Small intestine (tissue), 7 donors: ENCODE measurements at regions not wholly inside any gene's neighbourhood (a gene's known extent, or its start where the extent isn't known, plus 50 kb on each side); places are given as distances from the start of the nearest gene placed in this dataset.

Source experiments
- DNase-seq, 2 donors: peaks; one replicate each; pipeline versions ENCODE4 v3.0.0 to v3.0.0-alpha.2; 2013
- FAIRE-seq: peaks from 2 replicates; lab custom pipeline; 2012; peaks lifted over from hg19 to GRCh38; lab: Jason Lieb, UNC
- H3K27ac ChIP-seq, 3 donors: one replicate each; pipeline ENCODE4 v1.5.1; 2013; ENCODE audit warnings: low read length in 2 of 3, mild to moderate bottlenecking in 2 of 3, control low read depth in 1 of 3, inconsistent platforms in 1 of 3, low read depth in 1 of 3, moderate library complexity in 1 of 3
- H3K27me3 ChIP-seq, 3 donors: one replicate each; pipeline ENCODE4 v1.6.1; 2013; ENCODE audit warnings: low read length in 3 of 3, inconsistent platforms in 1 of 3; ENCODE audit not compliant: control insufficient read depth in 3 of 3, insufficient read depth in 3 of 3
- H3K36me3 ChIP-seq, 3 donors: one replicate each; pipeline ENCODE4 v1.6.1; 2013; ENCODE audit warnings: low read length in 3 of 3, inconsistent platforms in 1 of 3, low read depth in 1 of 3, mild to moderate bottlenecking in 1 of 3, moderate library complexity in 1 of 3; ENCODE audit not compliant: control insufficient read depth in 3 of 3, insufficient read depth in 2 of 3
- H3K4me1 ChIP-seq, 3 donors: one replicate each; pipeline ENCODE4 v1.6.1; 2013; ENCODE audit warnings: low read length in 2 of 3, inconsistent platforms in 1 of 3, low read depth in 1 of 3, mild to moderate bottlenecking in 1 of 3, moderate library complexity in 1 of 3; ENCODE audit not compliant: control insufficient read depth in 3 of 3, insufficient read depth in 2 of 3
- H3K4me3 ChIP-seq, 3 donors: one replicate each; pipeline ENCODE4 v1.5.1; 2013; ENCODE audit warnings: low read length in 3 of 3, control low read depth in 1 of 3, inconsistent platforms in 1 of 3, low read depth in 1 of 3, mild to moderate bottlenecking in 1 of 3, moderate library complexity in 1 of 3
- H3K9me3 ChIP-seq, 2 donors: one replicate each; pipeline ENCODE4 v1.6.1; 2013; ENCODE audit warnings: low read depth in 1 of 2, low read length in 1 of 2; ENCODE audit not compliant: control insufficient read depth in 2 of 2, insufficient read depth in 1 of 2
- WGBS, 3 donors: extraction: QIAGEN DNeasy Blood & Tissue Kit; methylation state at CpG; one replicate each; pipeline ENCODE4 v1.1.7; 2013; 5-methylcytosine and 5-hydroxymethylcytosine counted together
- donor health status: healthy with polysubstance abuse.
- donor health status: control.
- donor health status: control.
- donor health status: Bipolar disorder and iron deficiency.
- donor health status: healthy.

DNA sequence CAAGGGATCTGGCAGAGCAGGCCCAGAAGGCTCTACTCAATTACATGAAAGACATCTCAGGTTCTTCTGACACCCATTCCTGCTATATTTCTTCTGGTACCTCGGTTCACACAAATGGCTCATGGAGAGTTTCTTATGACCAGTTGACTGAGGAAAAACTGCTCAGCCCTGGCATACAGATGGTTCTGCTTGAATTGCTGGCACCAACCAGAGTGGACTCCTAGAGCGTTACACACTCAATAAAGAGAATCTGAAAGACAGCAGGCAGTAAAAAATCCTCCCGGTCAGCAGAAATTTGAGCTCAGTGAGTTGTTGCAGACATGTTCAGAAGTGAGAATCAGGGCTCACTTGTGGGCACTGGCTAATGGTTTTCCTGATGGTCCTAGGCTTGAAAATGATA lies 434.4 kb downstream of the TCERG1L start:
- FAIRE-seq, result no peak
- WGBS, 3 donors, result 65 to 77% (median 65%) methylated on average over 3 of the region's 3 CpGs
- H3K27me3 ChIP-seq, result no peaks in the 10 kb centered on the region

DNA sequence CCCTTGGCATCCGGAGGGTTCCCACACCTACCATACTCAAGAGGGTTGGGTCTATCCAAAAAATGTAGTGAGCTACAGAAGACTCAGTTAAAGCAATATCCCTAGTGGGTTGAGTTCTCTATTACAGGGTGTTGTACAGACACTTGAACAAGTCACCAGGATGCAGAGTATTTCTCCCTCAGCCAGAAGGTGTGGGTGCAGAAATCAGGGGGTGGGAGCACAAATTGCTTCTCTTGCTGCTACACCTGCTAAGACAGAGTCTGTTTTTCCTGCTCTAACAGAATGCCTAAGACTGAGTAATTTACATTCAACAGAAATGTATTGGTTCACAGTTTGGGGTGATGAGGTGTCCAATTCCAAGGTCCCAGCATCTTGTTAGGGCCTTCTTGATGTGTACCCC lies 433.4 kb downstream of the TCERG1L start:
- 86 to 96% (median 88%) methylated on average over 1 of the region's 1 CpG for WGBS, 3 donors
- no peaks in the 10 kb centered on the region for H3K36me3 ChIP-seq
- no peak overlapping the region for H3K27ac ChIP-seq
- H3K9me3 ChIP-seq, result no peaks in the 10 kb centered on the region
- H3K4me1 ChIP-seq, result no peaks in the 10 kb centered on the region
- H3K4me3 ChIP-seq, result no peak overlapping the region
- DNase-seq (no peak), FAIRE-seq (no peak)
- H3K27me3 ChIP-seq, result no peaks in the 10 kb centered on the region

More for the DNA sequence above, 434.4 kb downstream of the TCERG1L start:
- Histone ChIP-seq H3K4me1 (no peaks in the 10 kb centered on the region), H3K4me3 (no peak overlapping the region), H3K27ac (no peak overlapping the region), H3K9me3 (no peaks in the 10 kb centered on the region), H3K36me3 (no peaks in the 10 kb centered on the region)
- no peak for DNase-seq

GRCh38 chr10:130882906-130883305 lies 428.6 kb downstream of the TCERG1L start:
- Histone ChIP-seq H3K9me3 (no peaks in the 10 kb centered on the region), H3K4me3 (no peak overlapping the region), H3K27me3 (no peaks in the 10 kb centered on the region), H3K27ac (no peak overlapping the region), H3K4me1 (no peaks in the 10 kb centered on the region), H3K36me3 (no peaks in the 10 kb centered on the region)
- 62 to 69% (median 64%) methylated on average over 3 of the region's 3 CpGs for WGBS, 3 donors
- FAIRE-seq, result no peak
- no peak for DNase-seq

GRCh38 chr10:130884456-130884855 lies 427.1 kb downstream of the TCERG1L start:
- Histone ChIP-seq H3K4me1 (no peaks in the 10 kb centered on the region), H3K9me3 (no peaks in the 10 kb centered on the region), H3K36me3 (no peaks in the 10 kb centered on the region), H3K4me3 (no peak overlapping the region), H3K27ac (no peak overlapping the region), H3K27me3 (no peaks in the 10 kb centered on the region)
- FAIRE-seq, result no peak
- no peak for DNase-seq
- 67 to 72% (median 69%) methylated on average over 12 of the region's 12 CpGs for WGBS, 3 donors

GRCh38 chr10:130885021-130885655 lies 426.4 kb downstream of the TCERG1L start:
- no peak for FAIRE-seq
- 50 to 75% (median 65%) methylated on average over 18 to 22 of the region's 22 CpGs for WGBS, 3 donors
- H3K27ac ChIP-seq, result no peak overlapping the region
- no peak overlapping the region for H3K4me3 ChIP-seq
- no peaks in the 10 kb centered on the region for H3K27me3 ChIP-seq
- H3K4me1 ChIP-seq, result no peaks in the 10 kb centered on the region
- DNase-seq, result peak in 1 of 2 donors; percentile 3
- H3K9me3 ChIP-seq, result no peaks in the 10 kb centered on the region
- H3K36me3 ChIP-seq, result no peaks in the 10 kb centered on the region

GRCh38 chr10:130887170-130887569 lies 424.4 kb downstream of the TCERG1L start:
- no peaks in the 10 kb centered on the region for H3K36me3 ChIP-seq
- no peak overlapping the region for H3K27ac ChIP-seq
- no peaks in the 10 kb centered on the region for H3K27me3 ChIP-seq
- DNase-seq (peak in 1 of 2 donors; percentile 3), FAIRE-seq (no peak)
- H3K4me1 ChIP-seq, result no peaks in the 10 kb centered on the region
- no peaks in the 10 kb centered on the region for H3K9me3 ChIP-seq
- no peak overlapping the region for H3K4me3 ChIP-seq
- WGBS, 3 donors, result 49 to 54% (median 53%) methylated on average over 7 of the region's 7 CpGs

- no peaks in the 10 kb centered on the region for H3K36me3 ChIP-seq
- H3K4me1 ChIP-seq, result no peaks in the 10 kb centered on the region
- H3K9me3 ChIP-seq, result no peaks in the 10 kb centered on the region
- H3K27ac ChIP-seq, result no peak overlapping the region
- WGBS, 3 donors, result 79 to 87% (median 86%) methylated on average over 2 of the region's 2 CpGs
- FAIRE-seq (no peak), DNase-seq (no peak)
- no peak overlapping the region for H3K4me3 ChIP-seq
- H3K27me3 ChIP-seq, result no peaks in the 10 kb centered on the region
Observed at GRCh38 chr10:130888493-130888892, 423.0 kb downstream of the TCERG1L start.

GRCh38 chr10:130889240-130889639 lies 422.3 kb downstream of the TCERG1L start:
- DNase-seq, result no peak
- no peaks in the 10 kb centered on the region for H3K4me1 ChIP-seq
- no peak overlapping the region for H3K4me3 ChIP-seq
- H3K27ac ChIP-seq, result no peak overlapping the region
- no peaks in the 10 kb centered on the region for H3K27me3 ChIP-seq
- 66 to 71% (median 67%) methylated on average over 8 of the region's 8 CpGs for WGBS, 3 donors
- no peaks in the 10 kb centered on the region for H3K36me3 ChIP-seq
- H3K9me3 ChIP-seq, result no peaks in the 10 kb centered on the region
- no peak for FAIRE-seq

- no peaks in the 10 kb centered on the region for H3K27me3 ChIP-seq
- no peak overlapping the region for H3K4me3 ChIP-seq
- FAIRE-seq (no peak), DNase-seq (no peak)
- H3K9me3 ChIP-seq, result no peaks in the 10 kb centered on the region
- H3K27ac ChIP-seq, result no peak overlapping the region
- H3K4me1 ChIP-seq, result no peaks in the 10 kb centered on the region
- 58 to 68% (median 59%) methylated on average over 6 of the region's 6 CpGs for WGBS, 3 donors
- H3K36me3 ChIP-seq, result no peaks in the 10 kb centered on the region
Observed at GRCh38 chr10:130889780-130890179, 421.7 kb downstream of the TCERG1L start.
